Testis (tissue), 2 donors: ENCODE measurements at regions not wholly inside any gene's neighbourhood (a gene's known extent, or its start where the extent isn't known, plus 50 kb on each side); places are given as distances from the start of the nearest gene placed in this dataset.

ENCODE experiments used
- CTCF ChIP-seq, 3 experiments: fragments of 450-650 bp in 2 of 3; fragments of 200-600 bp in 1 of 3; sonication (generic) in 1 of 3; IDR thresholded peaks; one replicate each; pipeline ENCODE4 v1.5.1; 2016 to 2019; ENCODE audit warnings: antibody characterized with exemption in 3 of 3, mild to moderate bottlenecking in 2 of 3, moderate library complexity in 1 of 3
- POLR2A ChIP-seq: fragments of 450-650 bp; IDR thresholded peaks from one replicate; pipeline ENCODE4 v1.6.1; 2017; ENCODE audit warnings: antibody characterized with exemption, mild to moderate bottlenecking, moderate library complexity

GRCh38 chr16:75806487-75806886, 80.2 kb upstream of the CPHXL start:
- TF ChIP-seq POLR2A (no peak), CTCF (IDR thresholded peaks at IDR 0.05) (no peak)
